ENCODE measurements at regions not wholly inside any gene's neighbourhood (a gene's known extent, or its start where the extent isn't known, plus 50 kb on each side); places are given as distances from the start of the nearest gene placed in this dataset.
"Not testable (repeated sequence)": the region's sequence is repeated elsewhere in the genome, so short reads cannot be mapped to it uniquely, and the experiment has no call there.

DNA sequence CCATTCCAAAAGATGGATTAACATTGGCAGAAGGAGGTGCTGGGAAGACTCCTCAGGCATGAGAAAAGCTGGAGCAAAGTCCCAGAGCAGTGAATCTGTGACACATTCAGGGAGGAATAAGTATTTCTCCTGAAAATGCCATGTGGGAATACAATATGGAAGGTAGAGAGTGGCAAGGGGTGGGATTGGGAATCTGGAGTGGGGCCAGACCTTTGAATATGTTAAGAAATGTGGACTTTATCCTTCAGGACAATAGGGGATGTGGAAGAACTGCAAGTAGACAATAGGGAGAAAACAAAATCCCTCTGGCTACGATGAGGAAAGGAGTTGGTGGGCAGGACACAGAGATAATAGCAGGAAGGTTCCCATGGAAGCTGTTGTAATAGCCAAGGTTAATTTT lies 305.6 kb upstream of the TGFBR2 start:
- DNase-seq (ENCODE audit: low read depth) = no peak

DNA sequence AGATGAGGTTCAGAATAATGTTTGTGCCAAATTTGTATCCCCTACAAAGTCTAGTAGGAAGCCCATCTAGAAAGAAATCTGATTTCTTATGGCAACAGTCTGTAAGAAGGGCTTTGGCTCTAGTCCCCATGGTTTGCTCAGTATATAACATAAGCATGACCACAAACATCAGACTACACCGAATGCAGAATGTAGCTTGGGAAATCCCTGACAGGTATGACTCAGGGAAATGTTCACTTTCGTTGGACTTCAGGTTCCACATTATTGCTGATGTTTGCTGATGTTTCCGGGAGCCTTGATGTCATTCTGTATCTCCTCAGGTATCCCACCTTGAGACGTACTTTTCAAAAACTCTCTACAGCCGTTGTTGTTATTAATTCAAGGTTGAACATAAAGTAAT lies 304.4 kb upstream of the TGFBR2 start:
- no peak for DNase-seq (ENCODE audit: low read depth)

DNA sequence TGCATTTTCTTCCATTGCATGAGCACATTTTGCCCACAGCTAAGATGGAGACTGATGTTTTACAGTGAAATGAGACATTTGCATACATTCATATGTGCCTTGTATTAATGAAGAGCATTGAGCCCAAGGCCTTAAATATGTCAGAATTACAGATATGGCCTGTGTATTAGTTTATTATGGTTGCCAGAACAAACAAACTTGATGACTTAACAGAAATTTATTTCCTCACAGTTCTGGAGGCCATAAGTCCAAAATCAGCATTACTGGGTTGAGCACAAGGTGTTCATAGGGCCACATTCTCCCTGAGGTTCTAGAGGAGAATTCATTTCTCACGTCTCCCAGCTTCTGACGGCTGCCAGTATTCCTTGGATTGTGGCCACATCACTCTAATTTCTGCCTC lies 302.6 kb upstream of the TGFBR2 start:
- no peak for DNase-seq (ENCODE audit: low read depth)

DNA sequence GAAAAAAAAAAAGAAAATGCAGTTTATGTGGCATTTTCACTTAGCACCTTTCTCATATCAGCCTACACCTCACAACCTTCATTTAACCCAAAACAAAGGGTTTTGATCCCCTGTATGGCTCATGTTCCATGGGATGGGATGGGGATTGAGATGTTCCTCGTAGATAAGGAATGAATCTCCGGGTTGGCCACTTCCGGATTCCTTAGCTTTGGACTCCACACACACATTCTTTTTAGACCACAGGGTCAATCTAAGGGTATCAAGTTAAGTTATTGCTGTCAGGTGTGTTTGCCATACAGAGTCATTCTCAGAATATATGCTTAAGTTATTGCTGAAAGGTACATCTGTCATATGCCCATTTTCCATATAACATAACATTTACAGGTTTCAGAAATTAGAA lies 301.4 kb upstream of the TGFBR2 start:
- DNase-seq (ENCODE audit: low read depth) = no peak

DNA sequence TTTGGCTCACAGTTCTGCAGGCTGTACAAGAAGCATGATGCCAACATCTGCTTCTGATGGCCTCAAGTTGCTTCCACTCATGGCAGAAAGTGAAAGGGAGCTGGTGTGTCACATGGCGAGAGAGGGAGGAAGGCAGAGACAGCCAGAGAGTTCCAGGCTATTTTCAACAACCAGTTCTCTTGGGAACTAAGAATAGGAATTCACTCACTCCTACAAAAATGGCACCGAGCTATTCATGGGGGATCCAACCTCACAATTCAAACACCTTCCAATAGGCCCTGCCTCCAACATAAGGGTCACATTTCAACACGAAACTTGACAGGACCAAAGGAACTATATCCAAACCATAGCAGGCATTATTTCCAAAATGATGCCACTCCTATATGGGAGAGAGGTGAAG lies 299.5 kb upstream of the TGFBR2 start:
- DNase-seq (ENCODE audit: low read depth) = no peak

DNA sequence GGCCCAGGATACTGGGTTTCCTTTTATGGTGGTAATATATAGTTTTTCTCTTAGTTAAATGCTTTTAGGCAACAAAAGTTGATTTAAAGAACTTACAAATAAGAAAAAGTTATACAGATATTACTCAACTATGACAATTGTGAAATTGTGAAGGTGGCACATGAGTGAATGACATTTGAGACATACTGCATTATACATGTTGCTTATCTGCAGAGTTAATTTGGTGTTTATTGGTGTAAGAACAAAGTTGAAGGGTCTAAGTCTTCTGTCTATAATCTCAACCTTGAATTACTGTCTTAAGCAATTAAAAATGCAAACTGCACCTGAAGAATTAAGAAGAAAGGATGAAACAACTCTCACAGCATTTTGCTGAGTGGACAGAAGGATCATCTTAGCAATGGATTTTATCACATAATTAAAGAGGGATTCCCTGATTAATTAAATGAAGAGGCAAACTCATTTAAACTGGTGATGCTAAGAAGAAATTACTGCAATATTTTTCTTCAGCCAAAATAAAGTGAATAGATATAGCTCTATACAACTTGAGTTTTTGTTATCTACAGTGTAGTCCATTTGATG lies 298.9 kb upstream of the TGFBR2 start:
- DNase-seq (ENCODE audit: low read depth) = no peak

DNA sequence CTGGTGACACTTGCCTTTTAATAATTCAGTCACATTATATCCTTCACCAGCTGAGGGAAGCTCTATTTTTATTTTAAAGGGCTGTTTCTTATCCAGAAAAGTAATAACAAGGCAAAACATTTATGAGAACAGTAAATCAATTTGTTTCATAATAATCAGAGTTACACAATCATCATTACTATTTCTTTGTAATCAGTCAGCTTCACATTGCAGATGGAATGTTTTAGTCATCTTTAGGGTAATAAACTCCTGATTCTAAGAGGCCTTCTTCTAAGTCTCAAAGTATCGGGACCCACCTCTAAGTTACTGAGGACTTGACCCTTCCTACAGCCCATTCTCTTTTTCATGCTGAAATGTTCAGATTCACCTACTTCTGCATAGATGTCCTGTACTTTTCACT lies 298.3 kb upstream of the TGFBR2 start:
- no peak for DNase-seq (ENCODE audit: low read depth)

DNA sequence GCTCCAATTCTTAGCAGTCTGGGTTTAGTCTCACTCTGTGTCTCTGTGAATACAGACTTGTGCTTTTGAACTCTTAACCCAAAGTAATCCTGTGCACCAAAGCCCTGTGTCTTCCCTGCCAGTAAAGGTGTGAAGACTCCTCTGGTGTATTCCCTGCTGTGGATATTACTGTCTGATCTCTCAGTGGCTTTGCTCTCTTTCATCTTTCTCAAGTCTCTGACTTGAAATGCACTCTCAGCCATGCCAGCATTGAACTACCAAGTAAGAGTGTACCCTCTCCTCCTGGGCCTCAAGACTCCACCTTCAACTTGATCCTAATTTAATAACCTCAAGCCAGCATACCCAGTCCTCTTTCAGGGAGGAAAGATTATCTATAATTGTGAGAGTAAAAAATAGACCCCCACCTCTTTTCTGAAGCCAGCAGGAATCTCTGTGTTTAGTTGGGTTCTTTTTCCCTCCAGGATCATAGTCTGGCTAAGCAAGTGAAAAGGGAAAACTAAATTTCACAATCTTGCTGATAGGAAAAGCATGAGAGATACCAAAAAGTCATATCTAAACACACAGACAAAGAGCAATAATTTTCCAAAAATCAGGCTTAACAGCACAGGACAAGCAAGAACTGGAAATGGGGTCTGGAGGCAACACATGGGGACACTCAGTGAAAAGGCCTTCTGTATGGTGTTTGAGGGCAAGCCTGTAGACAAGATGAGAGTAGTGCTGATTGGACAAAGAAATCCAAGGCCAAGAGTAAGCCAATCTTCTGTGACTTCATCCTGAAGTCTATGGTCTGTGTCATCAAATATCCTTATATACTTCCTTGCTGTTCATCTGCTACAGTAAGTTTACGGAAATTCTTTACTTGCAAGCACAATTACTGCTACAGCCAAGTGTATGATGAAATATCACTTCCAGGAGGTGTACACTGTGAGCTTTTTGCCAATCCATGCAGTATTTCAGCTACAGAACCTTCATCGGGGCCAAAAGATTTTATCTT lies 296.1 kb upstream of the TGFBR2 start:
- DNase-seq (ENCODE audit: low read depth) = no peak

DNA sequence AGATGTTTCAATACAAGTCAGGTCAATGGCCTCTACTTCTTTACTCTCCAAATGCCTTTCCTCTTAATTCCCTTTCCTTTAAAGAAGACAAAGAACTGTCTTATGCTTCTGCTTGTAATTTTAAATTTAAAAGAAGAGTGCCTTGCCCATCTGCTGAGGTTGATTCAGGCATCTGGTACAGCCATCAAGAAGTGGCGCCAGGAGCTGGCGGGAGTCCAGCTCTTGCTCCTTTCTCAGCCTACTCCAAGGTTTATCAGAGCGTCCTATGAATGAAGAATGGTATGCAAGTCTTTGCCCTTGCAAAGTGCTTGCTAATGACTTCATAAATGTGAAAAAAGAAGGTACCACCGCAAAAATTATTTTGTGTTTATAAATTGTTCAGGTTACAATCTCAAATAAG lies 294.6 kb upstream of the TGFBR2 start:
- DNase-seq (ENCODE audit: low read depth) = no peak

DNA sequence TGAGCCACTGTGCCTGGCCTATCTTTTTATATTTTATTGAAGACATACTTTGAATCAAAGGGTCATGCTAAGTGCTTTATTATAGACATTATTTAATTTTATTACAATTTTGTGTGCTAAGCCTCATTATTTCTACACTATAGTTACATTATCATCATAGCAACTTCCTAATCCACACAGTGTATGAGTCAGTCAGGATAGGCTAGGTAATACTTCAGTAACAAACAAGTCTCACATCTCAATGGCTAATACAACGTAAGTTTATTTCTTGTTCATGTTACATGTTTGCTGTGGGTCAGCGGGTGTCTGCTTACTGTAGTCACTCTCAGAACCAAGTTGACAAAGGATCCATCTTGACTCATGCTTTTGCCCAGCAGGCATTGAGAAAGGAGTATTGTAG lies 292.6 kb upstream of the TGFBR2 start:
- DNase-seq (ENCODE audit: low read depth) = no peak

DNA sequence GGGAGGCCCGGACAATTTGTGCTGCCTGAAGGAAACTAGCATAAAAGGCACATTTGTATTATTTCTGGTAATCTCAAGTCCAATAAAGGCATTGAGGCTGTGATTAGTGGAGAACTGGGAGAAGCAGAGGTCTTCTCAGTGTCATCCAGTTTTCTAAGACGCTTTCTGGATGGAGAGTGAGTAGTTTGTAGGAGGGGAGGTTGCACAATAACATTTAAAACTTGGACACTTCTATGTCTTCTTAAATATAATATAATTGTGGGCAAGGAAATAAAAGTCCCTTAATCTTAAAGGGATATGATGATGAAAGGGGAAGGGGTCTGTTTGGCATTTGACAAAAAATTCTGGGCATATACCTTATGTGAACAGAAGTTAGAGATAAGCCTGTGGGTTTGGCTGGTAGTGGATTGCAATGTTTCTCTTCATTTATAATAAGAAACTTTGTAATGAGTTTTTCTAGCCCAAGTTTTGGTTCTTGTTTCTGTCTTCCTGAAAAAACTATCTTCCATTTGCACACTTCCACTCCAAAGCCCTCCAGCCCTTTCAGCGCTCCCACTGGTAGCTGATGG lies 291.6 kb upstream of the TGFBR2 start:
- DNase-seq (ENCODE audit: low read depth) = no peak

DNA sequence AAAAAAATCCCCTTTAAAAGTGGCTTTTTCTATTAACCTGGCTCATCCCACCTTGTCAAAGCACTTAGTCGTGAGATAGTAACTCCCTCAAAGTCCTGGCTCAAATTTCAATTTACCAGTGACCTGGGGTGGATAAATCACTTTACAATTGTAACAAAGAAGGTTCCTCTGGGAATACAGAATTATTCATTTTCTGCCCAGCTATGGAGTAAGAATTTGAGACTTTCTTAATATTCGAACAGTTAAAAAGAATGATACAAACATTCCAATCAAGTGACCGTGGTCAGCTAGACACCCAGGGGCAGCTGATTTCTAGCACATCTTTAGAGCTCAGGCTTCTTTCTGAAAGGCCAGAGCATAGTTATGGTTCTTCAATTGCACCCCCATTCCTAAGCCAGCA lies 291.0 kb upstream of the TGFBR2 start:
- no peak for DNase-seq (ENCODE audit: low read depth)

DNA sequence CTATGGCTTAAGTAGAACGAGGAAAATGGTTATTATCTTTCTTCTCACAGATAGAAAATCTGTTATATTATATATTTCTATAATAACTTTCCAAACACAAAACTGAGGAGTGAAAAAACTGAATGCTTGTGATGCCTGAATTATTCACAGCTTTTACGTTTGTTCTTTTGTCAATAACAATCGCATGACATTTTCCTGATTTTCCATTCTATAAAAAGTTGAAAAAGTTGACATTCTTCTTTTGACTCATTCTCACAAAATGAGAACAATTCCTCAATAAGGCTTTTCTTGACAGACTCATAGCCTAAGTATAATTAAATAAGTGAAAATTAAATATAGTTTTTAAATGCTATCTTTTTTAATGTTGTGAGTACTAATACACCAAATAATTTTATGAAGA lies 288.8 kb upstream of the TGFBR2 start:
- no peak for DNase-seq (ENCODE audit: low read depth)

DNA sequence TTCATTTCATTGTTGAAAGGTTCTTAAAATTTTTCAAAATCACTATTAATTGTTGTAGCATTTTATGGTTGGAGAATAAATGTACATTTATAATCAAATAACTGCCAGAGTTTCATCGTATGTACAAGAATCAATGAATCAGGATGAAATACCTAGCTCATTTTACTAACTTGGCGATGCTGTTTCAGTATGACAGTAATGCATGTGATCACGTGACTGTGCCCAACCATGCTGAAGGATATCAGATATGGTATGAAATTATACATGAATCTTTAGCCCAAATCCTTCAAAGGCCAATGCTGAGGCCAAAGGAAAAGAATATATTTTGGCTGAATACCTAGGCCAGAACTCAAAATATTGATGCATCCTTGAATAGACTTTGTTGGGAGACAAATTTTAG lies 288.3 kb upstream of the TGFBR2 start:
- no peak for DNase-seq (ENCODE audit: low read depth)

DNA sequence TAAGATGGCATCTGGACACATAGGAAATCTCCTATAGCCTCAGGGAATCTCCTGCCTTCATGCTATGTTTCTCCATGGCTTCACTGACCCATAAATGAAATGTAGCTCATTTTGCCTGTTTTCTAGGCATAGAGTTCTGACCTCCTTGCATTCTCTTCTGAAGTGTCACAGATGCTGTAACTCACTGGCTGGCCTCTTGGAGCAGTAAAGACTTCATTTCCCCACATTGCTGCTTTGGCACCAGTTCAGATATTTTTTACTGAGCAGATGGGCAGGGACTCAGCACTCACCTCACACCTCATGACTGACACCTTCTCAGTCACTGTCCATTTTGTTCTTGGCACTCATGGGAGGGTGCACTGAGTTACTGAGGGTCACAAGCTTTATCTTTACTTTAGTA lies 286.7 kb upstream of the TGFBR2 start:
- no peak for DNase-seq (ENCODE audit: low read depth)

DNA sequence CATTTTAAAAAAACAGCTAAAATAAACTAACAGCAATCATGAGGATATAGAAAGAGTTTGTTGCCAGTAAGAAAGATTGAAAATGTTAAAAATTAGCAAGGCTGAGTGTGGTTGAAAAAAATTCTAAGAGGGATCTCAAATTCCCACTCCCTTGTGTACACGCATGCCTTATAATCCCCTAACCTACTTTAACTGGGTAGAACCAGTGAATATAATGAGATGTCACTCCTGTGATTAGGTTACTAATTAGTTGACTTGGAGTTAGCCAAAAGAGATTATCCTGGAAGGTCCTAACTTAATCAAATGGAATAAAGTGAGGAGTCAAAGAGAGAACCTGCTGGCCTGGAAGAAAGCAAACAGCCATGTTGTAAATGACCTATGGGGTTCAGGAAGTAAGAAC lies 286.0 kb upstream of the TGFBR2 start:
- DNase-seq (ENCODE audit: low read depth) = no peak

DNA sequence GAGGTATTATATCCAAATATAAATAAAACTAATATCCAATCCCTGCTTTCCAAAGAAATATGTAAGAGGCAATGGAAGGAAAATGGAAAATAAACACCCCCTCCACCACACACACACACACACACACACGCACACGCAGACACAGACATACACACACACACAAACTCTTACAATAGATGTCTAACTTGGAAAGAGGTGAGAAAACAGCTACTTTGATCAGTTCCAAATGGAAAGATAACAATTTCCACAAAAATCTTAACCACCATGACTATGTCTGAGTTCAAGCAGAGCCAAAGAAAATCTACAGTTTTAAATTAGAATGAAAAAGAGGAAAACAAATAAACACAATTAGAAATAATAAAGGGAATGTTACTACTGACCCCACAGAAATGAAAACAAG lies 285.3 kb upstream of the TGFBR2 start:
- DNase-seq (ENCODE audit: low read depth) = no peak

DNA sequence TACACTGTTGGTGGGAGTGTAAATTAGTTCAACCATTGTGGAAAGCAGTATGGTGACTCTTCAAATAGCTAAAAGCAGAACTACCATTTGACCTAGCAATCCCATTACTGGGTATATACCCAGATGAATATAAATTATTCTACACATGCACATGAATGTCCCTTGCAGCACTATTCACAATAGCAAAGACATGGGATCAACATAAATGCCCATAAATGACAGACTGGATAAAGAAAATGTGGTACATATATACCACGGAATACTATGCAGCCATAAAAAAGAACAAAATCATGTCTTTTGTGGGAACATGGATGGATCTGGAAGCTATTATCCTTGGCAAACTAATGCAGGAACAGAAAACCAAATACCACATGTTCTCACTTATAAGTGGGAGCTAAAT lies 282.8 kb upstream of the TGFBR2 start:
- not testable (repeated sequence) for DNase-seq (ENCODE audit: low read depth)

DNA sequence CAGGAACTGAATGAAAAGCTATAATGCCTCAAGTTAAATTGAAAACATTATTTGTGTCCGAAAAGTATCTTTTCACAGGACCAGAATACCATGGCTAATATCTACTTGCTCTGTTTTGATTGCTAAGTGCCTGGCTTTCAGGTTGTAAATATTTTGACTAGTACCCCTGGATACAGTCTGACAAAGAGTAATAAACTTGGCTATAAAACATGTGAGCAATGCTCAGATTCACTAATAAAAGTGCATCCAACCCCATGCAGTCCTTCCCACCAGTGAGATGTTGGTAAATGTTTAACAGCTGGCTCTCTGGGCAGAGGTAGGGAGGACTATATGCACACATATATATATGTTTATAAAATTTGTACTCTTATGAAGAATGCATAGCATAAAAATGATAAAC lies 281.8 kb upstream of the TGFBR2 start:
- DNase-seq (ENCODE audit: low read depth) = no peak

DNA sequence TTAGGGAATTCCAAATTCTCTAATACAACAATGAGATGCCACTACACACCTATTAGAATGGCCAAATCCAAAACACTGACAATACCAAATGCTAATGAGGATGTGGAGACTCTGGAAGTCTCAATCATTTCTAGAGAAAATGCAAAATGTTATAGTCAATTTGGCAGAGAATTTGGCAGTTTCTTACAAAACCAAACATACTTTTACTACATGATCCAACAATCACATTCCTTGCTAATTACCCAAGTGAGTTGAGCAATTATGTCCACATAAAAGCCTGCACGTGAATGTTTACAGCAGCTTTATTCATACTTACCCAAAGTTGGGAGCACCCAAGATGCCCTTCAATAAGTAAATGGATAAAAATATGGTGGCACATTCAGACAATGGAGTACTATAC lies 278.4 kb upstream of the TGFBR2 start:
- DNase-seq (ENCODE audit: low read depth) = not testable (repeated sequence)

DNA sequence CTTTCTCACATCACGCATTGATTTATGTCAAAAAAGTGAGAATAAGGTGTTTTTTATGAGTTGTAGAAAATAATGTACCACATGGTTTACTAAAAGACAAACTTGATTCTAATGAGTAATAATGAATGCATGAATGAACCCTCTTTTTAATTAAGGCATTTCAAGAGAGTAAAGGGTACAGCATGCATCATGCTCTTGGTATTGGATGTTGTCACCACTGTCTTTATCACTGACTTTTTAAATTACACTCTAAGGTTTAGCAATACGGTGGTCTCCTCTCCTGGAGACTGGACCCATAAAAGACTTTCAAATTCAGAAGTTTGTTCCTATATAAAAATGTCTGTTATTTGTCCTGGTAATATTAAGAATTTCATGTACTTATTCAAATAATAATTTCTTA lies 277.5 kb upstream of the TGFBR2 start:
- not testable (repeated sequence) for DNase-seq (ENCODE audit: low read depth)

DNA sequence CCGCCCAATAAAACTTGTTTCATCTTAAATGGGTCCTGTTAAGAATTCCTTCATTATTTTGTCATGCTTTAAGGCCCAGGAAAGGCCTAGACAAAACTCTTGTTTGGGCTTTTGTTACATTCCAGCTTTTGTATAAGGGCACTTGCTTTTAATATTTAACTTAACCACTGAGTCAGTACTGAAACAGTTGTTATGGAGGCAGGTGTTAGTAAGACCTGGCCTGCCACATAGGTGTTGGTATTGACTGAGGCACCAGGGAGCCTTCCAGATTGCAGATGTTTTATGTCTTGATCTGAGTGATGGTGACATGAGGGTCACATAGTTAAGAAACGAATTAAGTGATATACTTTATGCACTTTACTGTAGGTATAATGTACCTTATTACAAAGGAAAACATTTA lies 274.9 kb upstream of the TGFBR2 start:
- DNase-seq (ENCODE audit: low read depth) = no peak

Data from CMK (cell line).